Stimulated activated CD4-positive, alpha-beta T cell treated with anti-CD3 and anti-CD28 coated beads, Interleukin-4, amount 100 ng/mL, for 24 hours (primary cell): ENCODE measurements at regions not wholly inside any gene's neighbourhood (a gene's known extent, or its start where the extent isn't known, plus 50 kb on each side); places are given as distances from the start of the nearest gene placed in this dataset.

Source experiments
- DNase-seq: peaks from one replicate; pipeline ENCODE4 v3.0.0-alpha.2; 2020

DNA sequence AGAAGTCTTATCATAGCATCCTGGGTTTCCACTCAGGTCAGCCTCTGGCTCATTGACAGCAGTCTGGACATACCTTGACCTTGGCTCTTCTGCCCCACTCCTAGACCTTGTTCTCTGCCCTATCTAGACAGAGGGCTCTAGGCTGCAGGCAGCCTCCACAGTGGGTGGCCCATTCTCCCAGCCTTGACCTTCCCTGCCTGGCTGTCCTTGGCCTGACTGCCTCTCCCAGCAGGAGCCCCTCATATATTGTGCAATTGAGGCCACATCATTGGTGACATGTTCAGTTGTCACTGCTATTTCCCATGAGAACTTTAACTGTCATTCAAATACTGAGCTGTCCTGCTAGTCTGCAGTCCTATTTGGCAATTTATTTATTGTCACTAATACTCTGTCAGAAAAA lies 503.4 kb downstream of the PLXNA4 start:
- DNase-seq, result no peak

DNA sequence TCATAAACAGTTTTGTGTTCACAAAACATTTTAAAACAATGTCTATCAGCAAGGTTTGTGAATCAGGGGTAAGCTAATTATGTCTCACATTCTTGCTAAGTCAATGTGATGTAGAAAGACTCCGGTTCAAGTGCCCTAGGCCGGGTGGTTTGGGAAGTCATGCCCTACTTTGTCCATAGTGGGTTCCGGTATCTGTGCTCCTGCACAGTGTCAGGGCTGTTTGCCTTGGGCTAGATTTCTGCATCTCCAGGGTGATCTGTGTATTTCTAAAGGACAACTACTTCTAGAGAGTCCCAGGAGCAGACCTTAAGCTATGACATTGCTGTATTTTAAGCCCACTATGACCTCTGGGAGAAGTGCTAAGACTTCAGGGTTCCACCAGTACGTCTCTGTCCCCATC lies 504.1 kb downstream of the PLXNA4 start:
- DNase-seq, result no peak

DNA sequence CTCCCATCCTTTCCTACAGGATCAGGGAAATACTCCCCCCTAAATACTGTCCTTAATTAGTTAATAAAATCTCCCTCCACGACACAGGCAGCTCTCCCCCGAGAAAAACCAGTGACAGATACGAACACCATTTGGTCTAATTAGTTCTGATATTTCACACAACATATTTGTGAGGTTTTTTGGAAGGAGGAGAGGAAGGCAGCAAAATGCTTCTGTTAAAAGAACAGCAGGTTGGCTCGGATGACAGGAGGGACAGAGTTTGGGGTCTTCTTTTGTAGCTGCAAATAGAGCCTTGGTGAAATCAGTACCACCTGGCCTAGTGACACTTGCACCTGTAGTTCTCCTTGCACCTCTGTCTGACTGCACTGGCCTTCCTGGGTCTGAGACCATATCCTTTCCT lies 507.0 kb downstream of the PLXNA4 start:
- no peak for DNase-seq

DNA sequence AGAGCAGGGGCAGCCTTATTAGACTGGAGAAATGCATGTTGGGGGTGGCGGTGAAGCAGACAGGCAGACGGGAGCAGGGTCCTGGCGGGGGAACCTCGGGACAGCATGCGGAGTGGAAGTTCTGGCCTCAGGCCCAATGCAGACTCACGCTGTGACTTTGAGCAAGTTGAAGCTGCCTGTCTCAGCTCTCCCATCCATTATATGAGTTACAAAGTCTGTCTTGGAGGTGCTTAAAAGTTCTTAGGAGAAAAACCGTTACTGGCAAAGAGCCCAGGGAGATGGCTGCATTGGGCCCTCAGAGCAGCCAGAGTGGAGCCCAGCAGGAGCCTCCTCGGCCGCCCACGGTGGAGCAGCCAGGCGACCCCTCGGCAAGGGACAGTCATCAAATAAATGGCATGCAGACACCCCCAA lies 509.5 kb downstream of the PLXNA4 start:
- DNase-seq, result no peak

DNA sequence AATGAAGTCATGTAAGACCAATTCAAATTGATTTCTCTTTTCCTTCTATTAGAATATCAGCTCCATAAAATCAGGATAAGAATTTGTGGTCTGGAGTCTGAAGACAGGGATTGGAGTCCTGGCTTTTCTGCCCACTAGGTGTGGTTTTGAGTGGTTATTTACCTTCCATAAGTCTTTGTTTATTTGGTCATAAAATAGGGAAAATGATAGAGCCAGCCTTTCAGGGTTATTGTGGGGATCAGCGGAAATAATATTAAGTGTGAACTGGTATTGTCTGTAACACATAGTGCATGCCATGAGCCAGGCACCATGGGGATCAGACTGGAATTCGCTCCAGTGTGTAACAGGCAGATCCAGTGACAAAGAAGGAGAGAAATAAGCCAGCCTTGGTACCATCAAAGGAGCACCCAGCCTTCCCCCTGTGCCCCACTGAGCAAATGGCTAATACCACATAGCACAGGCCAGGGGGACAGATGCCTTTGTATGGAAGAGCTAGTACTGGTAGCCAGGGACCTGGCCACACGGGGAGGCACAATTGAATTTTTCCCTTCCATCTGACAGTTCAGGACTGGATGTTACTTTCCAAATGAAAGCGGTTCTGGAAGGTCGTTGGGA lies 509.7 kb upstream of the PODXL start:
- DNase-seq, result no peak

DNA sequence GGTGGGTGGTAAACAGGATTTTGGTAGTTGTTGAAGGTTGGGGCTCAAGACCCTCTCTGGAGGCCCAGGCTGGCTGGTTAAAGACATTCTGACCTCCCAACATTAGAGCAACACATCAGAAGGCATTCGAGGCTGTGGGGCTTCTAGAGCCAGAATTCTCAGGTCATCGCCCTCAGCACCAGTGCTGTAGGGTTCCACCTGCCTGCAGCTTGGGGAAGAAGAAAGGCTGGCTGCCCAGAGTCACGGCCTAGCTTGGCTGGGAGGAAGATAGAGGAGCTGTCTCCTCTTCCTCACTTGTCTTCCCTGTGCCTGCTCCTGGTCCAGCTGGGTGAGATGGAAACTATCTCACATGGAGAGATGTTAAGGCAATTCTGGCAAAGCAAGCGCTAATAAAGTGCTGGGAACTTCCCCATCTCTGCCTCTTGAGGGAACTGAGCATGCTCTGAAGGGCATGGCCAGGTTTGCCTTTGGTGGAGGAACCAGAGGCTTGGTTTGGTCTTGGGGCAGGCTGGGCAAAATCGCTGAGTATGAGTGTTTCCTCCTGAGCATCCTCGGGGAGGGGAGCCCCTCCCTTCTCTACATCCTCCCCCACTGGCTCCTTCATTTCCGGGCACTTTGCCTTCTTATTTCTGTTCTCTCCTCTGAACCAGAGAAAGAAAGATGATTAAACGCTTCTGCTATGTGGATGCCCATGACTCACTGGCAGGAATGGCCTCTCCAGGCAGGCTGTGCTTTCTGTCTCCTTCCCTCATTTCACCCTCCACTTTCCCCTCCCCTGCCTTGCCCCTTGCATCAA lies 509.0 kb upstream of the PODXL start:
- DNase-seq, result no peak

DNA sequence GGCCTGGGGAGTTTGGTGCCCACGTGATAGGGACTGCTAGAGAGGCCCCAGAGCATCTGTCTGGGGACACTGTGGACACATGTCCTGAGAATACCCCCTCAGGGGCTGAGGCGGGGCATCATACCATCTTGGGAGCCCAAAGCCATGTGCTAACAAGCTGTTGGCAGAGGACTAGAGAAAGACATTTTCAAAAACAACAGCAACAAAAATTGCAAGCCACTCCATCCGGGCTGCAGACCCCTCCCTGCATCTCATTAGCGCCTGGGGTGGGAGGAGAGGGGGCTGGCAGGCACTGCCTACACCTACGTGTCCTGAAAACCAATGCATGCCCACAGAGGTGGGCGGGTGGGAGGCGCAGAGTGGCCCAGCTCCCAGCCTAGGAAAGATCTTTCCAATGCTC lies 507.4 kb upstream of the PODXL start:
- no peak for DNase-seq

DNA sequence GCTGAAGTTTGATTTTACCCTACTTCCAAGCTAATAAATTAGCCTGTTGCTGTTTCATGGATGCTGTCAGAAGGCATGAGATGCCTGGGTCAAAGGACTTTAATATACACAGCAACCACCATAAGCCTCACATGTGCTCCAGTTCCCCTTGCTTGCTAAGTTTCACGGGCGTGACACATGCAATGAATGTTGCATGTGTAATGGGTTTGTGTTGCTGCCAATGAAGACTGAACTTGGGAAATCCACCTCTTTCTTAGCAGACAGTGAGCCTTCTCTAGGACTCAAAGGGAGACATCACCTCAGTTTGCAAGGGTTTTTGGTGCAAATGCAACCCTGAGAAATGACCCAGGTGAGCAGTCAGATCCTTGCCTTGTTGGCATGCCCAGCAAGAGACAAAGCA lies 505.5 kb upstream of the PODXL start:
- no peak for DNase-seq

DNA sequence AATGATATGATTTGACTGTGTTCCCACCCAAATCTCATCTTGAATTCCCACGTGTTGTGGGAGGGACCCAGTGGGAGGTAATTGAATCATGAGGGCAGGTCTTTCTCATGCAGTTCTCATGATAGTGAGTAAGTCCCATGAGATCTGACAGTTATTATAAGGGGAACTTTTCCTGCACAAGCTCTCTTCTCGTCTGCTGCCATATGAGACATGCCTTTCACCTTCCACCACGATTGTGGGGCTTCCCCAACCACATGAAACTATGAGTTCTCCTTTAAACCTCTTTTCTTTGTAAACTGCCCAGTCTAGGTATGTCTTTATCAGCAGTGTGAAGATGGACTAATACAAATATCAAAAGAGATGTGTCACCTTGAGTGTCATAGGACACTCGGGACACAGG lies 502.7 kb upstream of the PODXL start:
- DNase-seq, result no peak

DNA sequence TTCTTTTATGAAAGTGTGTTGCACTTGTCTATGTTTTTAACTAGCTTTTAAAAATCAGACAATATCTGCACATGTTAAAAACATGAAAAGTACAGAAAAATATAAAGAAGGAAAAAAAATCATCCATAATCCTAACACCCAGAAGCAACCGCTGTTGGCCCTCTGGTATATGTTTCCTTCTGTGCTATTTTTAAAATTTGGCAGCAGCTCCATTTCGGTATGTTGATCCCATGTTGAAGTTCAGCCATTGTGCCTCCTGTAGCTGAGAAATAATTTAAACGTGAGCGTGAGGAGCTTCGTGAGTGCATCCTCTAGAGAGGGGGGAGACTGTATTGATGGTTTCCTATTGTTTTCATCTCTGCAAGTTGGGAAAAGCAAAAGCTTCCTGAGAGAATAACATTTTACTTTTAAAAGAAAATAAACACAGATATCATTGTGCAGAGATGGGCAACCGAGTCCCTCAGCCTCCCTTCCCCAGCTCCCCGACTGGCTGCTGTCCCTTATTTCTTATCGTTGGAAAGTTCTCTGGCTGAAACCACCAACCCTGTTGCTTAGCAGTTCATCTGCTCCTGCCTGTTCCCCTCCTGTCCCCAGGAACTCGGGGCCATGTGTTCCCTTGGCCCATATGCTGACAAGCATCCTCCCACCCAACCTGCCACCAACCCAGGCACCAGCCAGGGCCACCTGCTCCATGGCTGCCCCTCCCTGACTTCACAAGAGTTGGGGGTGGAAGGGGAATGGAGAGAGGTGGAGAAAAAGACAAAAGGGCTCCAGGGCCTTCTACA lies 499.1 kb upstream of the PODXL start:
- DNase-seq, result no peak

DNA sequence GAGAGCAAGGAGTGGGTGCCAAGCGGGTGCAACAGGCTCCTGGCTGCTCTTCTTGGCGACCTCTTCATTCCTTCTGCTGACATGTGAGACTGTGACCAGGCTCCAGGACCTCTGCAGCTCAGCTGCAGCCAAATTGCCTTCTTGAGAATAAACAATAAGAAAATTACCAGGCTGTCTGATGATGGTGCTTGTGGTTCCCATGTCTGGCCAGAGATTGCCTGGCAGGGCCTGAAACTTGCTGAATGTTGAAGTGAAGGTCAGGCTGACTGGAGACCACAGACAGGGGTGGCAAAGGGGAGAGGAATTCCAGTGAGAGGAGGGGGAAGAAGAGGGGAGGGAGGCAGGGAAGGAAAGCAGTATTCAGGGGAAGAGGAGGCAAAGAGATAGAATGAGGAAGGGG lies 497.4 kb upstream of the PODXL start:
- no peak for DNase-seq

DNA sequence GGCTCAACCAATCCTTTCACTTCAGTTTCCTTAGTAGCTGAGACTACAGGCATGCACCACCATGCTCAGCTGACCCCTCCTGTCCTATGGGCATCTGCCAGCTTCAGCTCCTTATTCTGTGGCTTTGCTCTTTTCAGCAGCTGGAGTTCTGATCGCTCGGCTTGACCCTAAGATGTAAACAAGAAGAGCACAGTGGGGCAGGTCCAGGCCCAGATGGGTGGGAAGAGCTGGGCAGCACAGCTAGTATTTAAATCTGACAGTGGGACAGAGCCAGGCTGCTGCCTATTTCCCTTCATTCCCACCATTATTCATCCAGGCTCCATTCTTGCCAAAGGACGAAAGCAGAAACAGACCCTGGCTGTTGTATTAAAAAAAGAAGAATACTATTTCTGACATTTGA lies 494.9 kb upstream of the PODXL start:
- no peak for DNase-seq

DNA sequence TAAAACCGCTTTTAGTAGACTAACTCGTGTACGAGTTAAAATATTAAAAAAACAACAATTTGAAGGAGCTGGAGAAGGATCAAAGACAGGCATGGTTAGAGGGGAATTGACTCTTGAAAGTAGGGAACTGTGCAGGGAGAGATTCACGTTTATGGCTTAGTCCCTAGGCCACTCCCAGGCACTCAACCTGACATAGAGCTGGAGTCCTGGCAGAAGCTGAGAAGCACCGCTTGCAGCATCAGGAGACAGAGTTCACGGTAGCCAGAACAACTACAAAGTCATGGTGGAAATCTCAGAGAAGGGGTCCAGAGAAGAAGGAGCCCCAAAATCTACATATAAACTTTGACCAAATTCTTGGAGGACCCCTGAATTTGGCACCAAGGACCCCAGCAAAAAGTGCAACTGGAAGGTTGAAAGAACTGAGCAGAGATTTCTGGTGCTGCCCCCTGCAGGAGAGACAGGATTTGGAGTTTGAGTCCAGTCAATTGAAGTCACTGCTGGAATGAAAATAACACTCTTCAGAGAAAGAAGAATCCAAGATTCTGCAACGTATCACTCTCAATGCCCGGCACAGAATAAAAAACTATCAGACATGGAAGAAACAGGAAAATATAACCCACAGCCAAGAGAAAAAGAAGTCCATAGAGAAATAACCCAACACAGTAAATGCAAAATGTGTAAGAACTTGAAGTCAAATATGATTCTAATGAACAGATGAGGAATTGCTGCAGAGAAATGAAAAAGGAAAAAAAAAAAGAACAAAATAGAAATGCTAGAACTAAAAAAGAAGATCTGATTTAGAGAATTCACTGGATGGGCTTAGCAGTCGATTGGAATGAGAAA lies 493.3 kb upstream of the PODXL start:
- DNase-seq, result peak; percentile 11

DNA sequence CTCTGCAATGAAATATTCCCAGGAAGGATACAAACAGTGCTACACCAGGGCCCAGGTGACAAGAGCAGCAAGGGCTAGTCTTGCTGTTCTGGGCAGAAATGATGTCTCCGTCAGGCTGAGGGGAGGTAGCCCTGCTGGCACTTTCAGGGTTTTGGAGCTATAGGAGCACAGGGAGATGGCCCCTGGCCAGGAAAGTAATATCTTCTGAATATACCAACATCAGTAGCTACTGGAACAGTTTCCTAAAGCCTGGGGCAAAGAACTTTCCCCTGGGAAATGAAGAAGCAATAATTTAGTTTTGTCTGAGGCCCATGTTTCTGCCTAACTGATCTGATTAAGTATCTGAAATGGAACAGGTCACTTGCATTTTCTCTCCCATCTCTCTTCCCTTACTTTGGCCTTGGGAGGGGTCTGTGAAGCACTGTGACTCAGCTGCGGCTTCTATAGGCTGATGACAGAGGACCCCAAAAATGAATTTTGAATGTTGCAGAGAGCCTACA lies 489.1 kb upstream of the PODXL start:
- DNase-seq, result no peak

DNA sequence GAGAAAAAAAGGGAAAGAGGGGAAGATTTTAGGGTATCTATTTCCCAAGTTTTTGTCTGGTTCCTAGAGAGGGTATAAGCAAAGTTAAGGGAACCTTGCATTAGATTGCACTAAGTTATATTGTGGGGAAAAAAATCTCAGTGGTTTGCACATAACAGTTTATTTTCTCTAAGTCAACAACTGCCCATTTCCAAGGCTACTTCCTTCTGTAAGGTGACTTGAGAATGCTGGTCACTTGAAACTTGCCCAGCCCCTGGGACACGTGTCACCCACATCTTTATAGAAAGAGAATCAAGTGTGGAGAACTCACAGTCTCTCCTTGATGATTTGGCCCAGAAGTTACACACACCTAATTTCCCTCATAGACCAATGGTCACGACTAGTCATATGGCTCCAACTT lies 488.6 kb upstream of the PODXL start:
- DNase-seq, result no peak

DNA sequence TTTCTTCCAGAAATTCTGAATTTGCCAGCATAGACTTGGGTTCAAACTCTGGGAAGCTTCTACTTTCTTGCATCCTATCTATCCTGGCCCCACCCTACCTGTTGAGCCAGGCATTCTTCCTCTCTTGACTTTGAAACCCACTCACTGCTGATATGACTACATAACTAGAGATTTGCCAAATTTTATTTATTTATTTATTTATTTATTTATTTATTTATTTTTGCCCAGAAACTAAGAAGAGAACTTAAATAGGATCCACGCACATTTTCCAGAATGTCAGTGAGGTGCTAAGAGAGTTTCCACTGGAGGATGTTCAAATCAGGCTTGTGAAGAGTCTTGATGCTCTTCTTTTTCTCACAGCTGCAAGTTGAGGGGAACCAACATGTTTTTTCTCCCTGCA lies 487.8 kb upstream of the PODXL start:
- no peak for DNase-seq

DNA sequence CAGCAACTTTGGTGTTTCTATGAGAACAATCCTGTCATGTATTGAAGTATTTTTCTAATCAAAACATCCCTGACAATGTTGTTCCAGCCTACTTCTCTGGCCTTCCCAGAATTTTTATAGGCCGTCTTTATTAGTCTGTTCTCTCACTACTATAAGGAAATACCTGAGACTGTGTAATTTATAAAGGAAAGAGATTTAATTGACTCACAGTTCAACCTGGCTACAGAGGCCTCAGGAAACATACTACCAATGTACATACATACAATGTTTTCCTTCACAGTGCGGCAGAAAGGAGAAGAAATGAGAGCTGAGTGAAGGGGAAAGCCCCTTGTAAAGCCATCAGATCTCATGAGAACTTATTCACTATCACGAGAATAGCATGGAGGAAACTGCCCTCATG lies 484.7 kb upstream of the PODXL start:
- no peak for DNase-seq

DNA sequence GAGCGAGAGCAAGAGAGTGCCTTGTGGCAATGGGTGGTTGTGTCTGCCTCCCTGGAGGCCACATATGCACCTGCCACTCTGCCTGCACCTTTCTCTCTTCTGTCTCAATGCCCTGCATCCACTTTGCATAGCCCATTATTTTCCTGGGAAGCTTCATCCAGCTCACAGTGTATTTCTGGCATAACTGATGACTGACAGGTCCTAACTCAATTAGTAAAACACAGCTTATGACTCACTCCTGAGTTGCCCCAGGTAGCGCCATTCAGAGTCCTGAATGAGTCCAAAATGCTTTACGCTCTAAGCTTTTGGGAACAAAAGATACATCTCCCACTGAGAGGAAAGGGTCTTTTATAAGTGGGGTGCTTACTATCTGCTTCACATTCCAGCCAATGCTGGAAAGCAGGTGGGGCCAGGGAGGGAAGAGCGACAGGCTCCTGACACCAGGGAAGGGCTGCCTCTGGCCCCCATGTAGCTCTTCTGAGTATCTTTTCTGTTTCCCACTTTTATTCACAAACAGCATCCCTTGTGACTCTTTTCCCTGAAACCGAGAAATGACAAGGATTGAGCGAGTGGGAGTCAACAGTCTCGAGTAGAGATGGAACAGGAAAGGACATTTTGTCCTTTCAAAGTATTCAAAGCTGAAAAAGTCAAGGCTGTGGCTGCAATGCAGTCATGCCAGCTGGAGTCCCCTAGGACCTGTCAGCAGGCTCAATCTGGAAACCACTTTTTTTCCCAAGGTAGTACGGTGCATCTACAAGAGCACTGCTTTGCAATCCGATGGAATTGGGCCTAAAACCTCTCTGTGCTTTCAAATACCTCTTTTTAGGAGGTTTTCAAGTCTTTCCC lies 479.3 kb upstream of the PODXL start:
- DNase-seq, result no peak

DNA sequence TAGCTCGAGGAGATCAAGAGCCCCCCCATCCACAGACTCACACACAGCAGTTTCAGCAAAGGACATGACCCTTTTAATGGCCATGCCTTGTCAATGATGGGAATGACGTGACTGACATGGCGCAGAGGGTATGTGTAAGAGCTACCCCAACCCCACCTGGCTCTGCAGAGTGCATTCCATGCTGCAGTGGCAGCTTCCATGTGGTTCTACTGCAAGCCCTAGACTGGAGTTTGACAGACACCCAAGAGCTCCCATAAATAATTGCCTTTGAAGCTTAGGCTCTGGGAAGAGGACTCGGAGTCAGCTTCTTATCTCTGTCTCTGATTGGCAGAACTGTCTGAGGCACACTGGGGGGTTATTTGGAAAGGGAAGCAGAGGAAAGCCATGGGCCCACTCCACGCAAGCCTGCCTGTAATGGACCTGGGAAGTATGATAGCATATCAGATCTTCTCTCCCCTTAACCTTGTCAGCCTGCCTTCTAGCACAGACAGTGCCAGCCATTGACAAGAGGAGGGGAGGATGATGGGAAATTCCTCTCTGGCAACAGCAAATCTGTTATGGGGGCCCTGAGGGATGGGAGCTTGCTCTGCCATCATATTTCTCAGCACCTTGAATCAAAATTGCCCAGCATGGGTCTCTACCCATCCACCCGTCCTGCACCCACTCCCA lies 478.5 kb upstream of the PODXL start:
- DNase-seq, result no peak

DNA sequence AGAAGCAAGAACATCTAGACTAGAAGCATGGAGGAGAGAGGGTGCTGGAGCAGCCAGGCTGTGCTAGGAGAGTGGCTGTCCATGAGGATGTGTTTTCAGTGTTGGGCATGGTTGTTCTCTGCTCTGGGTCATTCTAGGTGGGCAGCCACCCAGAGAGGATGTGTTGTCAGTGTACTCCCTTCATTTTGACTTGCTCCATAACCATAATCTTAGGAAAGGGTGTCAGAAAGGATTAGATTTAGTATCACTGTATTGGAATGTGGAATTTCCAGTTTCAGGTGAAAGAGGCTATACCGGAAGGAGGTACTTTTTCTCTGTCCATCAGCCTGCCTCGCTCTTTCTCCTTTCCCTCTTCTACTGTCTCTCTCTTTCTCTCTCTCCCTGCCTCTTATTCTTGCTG lies 474.5 kb upstream of the PODXL start:
- DNase-seq, result no peak

DNA sequence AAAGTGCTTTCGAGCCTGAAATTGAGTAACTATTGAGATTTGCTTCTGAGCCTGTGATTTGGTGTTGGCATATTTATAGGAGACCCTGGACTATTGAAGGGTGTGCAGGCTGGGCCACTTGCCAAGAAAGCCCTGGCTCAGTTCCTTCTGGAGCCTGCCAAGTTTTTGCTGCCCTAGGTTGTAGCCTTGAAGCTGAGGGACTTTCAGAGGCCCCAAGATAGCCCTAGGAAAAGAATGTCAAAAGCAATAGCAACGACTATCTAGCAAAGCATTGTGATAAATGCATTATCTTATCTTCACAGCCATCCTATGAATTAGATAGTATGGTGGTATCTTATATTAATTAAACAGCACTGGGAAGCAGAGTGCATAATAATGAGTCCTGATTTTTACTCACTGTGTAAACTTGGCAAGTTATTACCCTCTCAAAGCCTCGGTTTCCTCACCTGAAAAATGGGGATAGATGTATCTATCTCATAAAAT lies 473.7 kb upstream of the PODXL start:
- no peak for DNase-seq
